Renal cortical epithelial cell (primary cell): ENCODE measurements at regions not wholly inside any gene's neighbourhood (a gene's known extent, or its start where the extent isn't known, plus 50 kb on each side); places are given as distances from the start of the nearest gene placed in this dataset.
"Not testable (repeated sequence)": the region's sequence is repeated elsewhere in the genome, so short reads cannot be mapped to it uniquely, and the experiment has no call there.

Experiments used
- DNase-seq: peaks from one replicate; pipeline ENCODE4 v3.0.0-alpha.2; 2011; ENCODE audit warnings: low read depth

GRCh38 chr13:67943116-67943515 lies 713.0 kb upstream of the PCDH9 start:
- DNase-seq: no peak

- DNase-seq: no peak
Observed at GRCh38 chr13:67935626-67936025, 705.5 kb upstream of the PCDH9 start.

- no peak for DNase-seq
Observed at GRCh38 chr13:67934617-67935330, 704.6 kb upstream of the PCDH9 start.

DNA sequence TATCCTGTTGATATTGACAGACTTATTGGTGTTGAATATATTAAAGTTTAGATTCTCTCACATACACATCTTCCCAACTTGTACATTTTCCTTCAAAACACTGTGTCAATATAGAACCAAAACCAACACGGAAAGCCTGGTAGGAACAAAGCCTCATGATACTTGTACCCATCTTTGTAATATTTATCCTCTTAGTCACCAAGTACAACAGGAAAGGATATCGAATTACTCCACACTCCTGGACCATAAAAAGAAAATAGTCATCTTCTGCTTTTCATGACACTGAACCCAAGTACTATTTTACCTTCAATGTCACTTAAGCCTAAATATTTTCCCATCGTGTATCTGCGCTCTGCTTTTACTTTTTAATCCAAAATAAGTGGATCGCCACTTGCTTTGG lies 702.9 kb upstream of the PCDH9 start:
- DNase-seq: no peak

GRCh38 chr13:67917291-67917987 lies 687.3 kb upstream of the PCDH9 start:
- no peak for DNase-seq

GRCh38 chr13:67916650-67917049 lies 686.5 kb upstream of the PCDH9 start:
- DNase-seq: no peak

DNA sequence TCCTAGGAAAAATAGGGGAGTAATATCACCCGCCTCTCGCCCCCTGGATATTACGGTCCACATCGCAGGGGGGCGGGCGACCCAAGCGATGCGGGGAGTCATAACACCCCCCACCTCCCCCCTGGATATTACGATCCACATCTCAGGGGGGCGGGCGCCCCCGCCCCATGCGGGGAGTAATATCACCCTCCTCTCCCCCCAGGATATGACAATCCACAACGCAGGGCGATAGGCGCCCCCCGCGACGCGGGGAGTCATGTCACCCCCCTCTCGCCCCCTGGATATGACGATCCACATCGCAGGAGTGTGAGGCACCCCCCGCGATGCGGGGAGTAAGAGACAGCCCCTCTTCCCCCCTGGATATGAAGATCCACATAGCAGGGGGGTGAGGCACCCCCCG lies 684.4 kb upstream of the PCDH9 start:
- DNase-seq: no peak

GRCh38 chr13:67902960-67903359 lies 672.8 kb upstream of the PCDH9 start:
- DNase-seq: not testable (repeated sequence)

- DNase-seq: no peak
Observed at GRCh38 chr13:67880916-67881315, 650.8 kb upstream of the PCDH9 start.

- DNase-seq: no peak
Observed at GRCh38 chr13:67878376-67878775, 648.2 kb upstream of the PCDH9 start.

GRCh38 chr13:67877031-67877430 lies 646.9 kb upstream of the PCDH9 start:
- DNase-seq: no peak

- DNase-seq: no peak
Observed at GRCh38 chr13:67867206-67867605, 637.1 kb upstream of the PCDH9 start.

DNA sequence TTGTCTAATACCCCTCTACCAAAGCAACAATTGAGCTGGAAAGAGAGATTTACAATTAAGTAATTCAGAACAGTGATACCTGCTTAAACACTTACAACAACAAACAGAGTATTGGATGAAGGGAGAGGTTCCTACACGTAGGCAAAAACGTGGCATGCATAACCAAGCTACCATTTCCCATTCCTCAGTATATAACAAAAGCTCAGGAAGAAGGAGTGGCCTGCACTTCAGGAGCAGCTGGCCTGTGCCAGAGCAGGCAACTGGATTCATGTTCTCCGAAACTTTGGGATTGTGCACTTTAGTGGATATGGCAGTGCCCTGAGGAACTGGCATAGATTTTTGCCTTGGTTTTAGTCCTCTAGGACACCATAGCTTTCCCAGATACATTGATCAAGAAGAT lies 630.2 kb upstream of the PCDH9 start:
- DNase-seq: no peak

- no peak for DNase-seq
Observed at GRCh38 chr13:67859904-67860303, 629.8 kb upstream of the PCDH9 start.

GRCh38 chr13:67857581-67858310 lies 627.6 kb upstream of the PCDH9 start:
- no peak for DNase-seq

DNA sequence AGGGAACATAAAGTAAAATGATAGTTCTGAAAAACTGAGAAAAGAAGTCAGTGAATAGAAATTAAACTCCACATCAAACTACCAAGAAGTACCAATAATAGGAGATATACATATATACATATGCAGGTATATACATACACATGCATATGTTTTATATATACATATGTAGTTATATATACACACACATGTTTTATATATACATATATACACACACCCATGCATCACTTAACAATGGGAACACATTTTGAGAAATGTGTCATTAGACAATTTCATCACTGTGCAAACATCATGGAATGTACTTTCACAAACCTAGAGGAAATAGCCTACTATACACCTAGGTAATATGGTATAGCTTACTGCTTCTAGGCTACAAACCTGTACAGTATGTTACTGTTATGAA lies 626.8 kb upstream of the PCDH9 start:
- DNase-seq: no peak

- DNase-seq: no peak
Observed at GRCh38 chr13:67855741-67856238, 625.7 kb upstream of the PCDH9 start.

DNA sequence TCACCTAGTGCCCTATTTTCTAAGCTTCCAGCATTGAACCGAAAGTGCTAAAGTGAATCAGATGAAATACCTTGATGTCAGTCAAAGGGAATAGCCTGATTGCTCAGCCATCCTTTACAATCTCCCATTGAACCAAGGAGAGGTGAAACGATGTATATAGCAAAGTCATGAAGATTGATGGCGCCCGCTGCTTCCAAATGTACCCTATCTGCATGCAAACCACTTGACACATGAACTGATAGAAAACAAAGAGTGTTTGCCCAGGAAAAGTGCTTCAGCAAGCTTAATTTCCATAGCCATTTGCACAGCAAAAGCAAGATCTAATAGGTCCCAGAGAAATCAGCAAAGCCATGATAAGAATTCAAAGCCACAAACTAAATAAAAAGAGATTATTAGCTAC lies 624.9 kb upstream of the PCDH9 start:
- DNase-seq: no peak

DNA sequence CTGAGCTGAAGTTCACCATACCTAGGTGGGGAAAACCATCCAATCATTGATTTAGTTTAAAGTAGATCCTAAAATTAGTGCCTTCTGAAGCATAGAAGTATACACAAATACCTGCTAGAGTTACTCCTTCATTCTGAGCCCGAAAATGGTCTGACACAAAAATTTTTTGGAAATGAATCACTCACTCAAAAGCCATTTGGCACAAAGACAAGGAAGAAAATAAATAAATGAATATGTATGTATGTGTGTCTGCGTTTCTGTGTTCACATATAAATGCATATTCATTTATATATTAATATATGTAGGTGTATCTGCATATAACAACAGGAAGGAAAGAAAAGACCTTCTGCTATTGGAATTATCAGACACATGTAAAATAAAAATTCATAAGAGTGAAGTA lies 614.4 kb upstream of the PCDH9 start:
- DNase-seq: peak; percentile 6

DNA sequence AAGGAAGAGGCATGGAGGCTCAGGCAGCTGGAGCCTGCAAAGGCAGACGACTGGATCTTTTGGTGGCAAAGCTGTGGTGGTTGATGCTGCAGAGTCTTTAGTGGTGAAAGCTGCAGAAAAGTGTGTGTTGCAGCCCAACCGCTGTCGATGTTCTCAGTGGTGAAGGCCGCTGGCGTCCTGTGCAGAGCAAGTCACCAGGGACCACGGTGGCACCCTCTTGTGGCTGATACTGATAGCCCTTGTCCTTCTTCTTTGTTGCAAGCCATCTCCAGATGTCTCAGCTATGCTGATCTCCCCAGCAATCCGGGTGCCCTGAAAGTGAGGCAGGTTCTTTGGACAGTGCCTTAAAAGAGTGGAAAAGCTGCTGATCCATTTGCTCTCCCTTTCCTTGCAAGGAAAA lies 610.9 kb upstream of the PCDH9 start:
- no peak for DNase-seq

GRCh38 chr13:67833564-67833963 lies 603.4 kb upstream of the PCDH9 start:
- no peak for DNase-seq

GRCh38 chr13:67829641-67830040 lies 599.5 kb upstream of the PCDH9 start:
- DNase-seq: no peak

- DNase-seq: no peak
Observed at GRCh38 chr13:67827992-67828391, 597.9 kb upstream of the PCDH9 start.
